ENCODE measurements at regions not wholly inside any gene's neighbourhood (a gene's known extent, or its start where the extent isn't known, plus 50 kb on each side); places are given as distances from the start of the nearest gene placed in this dataset.
"Not testable (repeated sequence)": the region's sequence is repeated elsewhere in the genome, so short reads cannot be mapped to it uniquely, and the experiment has no call there.

- TF ChIP-seq, protein P1, sequence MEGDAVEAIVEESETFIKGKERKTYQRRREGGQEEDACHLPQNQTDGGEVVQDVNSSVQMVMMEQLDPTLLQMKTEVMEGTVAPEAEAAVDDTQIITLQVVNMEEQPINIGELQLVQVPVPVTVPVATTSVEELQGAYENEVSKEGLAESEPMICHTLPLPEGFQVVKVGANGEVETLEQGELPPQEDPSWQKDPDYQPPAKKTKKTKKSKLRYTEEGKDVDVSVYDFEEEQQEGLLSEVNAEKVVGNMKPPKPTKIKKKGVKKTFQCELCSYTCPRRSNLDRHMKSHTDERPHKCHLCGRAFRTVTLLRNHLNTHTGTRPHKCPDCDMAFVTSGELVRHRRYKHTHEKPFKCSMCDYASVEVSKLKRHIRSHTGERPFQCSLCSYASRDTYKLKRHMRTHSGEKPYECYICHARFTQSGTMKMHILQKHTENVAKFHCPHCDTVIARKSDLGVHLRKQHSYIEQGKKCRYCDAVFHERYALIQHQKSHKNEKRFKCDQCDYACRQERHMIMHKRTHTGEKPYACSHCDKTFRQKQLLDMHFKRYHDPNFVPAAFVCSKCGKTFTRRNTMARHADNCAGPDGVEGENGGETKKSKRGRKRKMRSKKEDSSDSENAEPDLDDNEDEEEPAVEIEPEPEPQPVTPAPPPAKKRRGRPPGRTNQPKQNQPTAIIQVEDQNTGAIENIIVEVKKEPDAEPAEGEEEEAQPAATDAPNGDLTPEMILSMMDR (IDR thresholded peaks at IDR 0.05; ENCODE audit: extremely low read depth, low read depth, low read length) = no peak
- H2AFZ ChIP-seq (ENCODE audit: low read length) = no peak overlapping the region
- no peak overlapping the region for H3K27ac ChIP-seq (ENCODE audit: low read depth, low read length)
- no peaks in the 10 kb centered on the region for H3K9me3 ChIP-seq (ENCODE audit: low read depth, low read length)
- H4K20me1 ChIP-seq (ENCODE audit: insufficient read depth, low read length) = no peaks in the 10 kb centered on the region
- H3K36me3 ChIP-seq (ENCODE audit: insufficient read depth, low read length) = no peaks in the 10 kb centered on the region
- H3K79me2 ChIP-seq (ENCODE audit: insufficient read depth, low read length) = no peaks in the 10 kb centered on the region
- no peak overlapping the region for H3K4me2 ChIP-seq (ENCODE audit: insufficient read depth, low read length)
- DNase-seq (ENCODE audit: insufficient read length, low spot score, missing footprints) = no peak
- no peaks in the 10 kb centered on the region for H3K27me3 ChIP-seq (ENCODE audit: insufficient read depth, low read length)
- no peaks in the 10 kb centered on the region for H3K4me1 ChIP-seq (ENCODE audit: insufficient read depth, low read length)
- no peak overlapping the region for H3K4me3 ChIP-seq (ENCODE audit: insufficient read depth, low read length)
These were observed 122.7 kb upstream of the GCFC2 start for GRCh38 chr2:75833386-75833785.

- Histone ChIP-seq H3K4me2 (ENCODE audit: insufficient read depth, low read length) (no peak overlapping the region), H3K4me3 (ENCODE audit: insufficient read depth, low read length) (no peak overlapping the region), H4K20me1 (ENCODE audit: insufficient read depth, low read length) (no peaks in the 10 kb centered on the region), H3K27ac (ENCODE audit: low read depth, low read length) (no peak overlapping the region), H3K79me2 (ENCODE audit: insufficient read depth, low read length) (no peaks in the 10 kb centered on the region), H2AFZ (ENCODE audit: low read length) (no peak overlapping the region), H3K27me3 (ENCODE audit: insufficient read depth, low read length) (no peaks in the 10 kb centered on the region), H3K9me3 (ENCODE audit: low read depth, low read length) (no peaks in the 10 kb centered on the region), H3K36me3 (ENCODE audit: insufficient read depth, low read length) (no peaks in the 10 kb centered on the region), H3K4me1 (ENCODE audit: insufficient read depth, low read length) (no peaks in the 10 kb centered on the region)
- no peak for DNase-seq (ENCODE audit: insufficient read length, low spot score, missing footprints)
- TF ChIP-seq, protein P1 (IDR thresholded peaks at IDR 0.05; ENCODE audit: extremely low read depth, low read depth, low read length) = no peak
These were observed 118.1 kb upstream of the GCFC2 start for GRCh38 chr2:75828826-75829225.

GRCh38 chr2:75823515-75823914, 112.8 kb upstream of the GCFC2 start:
- not testable (repeated sequence) for H3K9me3 ChIP-seq (ENCODE audit: low read depth, low read length); H4K20me1 ChIP-seq (ENCODE audit: insufficient read depth, low read length); H2AFZ ChIP-seq (ENCODE audit: low read length); DNase-seq (ENCODE audit: insufficient read length, low spot score, missing footprints); H3K27ac ChIP-seq (ENCODE audit: low read depth, low read length); H3K27me3 ChIP-seq (ENCODE audit: insufficient read depth, low read length); H3K4me3 ChIP-seq (ENCODE audit: insufficient read depth, low read length); H3K4me2 ChIP-seq (ENCODE audit: insufficient read depth, low read length); H3K36me3 ChIP-seq (ENCODE audit: insufficient read depth, low read length); H3K79me2 ChIP-seq (ENCODE audit: insufficient read depth, low read length); H3K4me1 ChIP-seq (ENCODE audit: insufficient read depth, low read length)

DNA sequence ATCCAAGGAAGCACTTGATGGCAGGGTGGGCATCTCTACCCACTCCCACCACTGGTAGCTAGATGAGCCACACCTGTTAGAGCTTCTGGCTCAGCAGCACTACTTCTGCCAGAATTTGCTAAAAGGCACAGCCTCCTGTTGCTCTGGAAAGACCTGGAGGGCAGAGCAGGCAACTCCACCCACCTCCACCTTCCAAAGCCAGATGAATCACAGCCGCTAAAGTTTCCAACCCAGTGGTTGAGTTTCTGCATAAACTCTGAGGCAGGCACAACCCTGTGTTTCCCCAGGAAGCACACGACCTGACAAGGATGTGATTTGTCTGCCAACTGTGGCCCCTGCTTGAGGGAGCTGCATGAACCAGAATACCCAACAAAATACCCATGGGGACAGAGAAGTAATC, 111.6 kb upstream of the GCFC2 start:
- no peak overlapping the region for H3K4me2 ChIP-seq (ENCODE audit: insufficient read depth, low read length)
- peaks cover 2% of the 10 kb centered on the region for H3K9me3 ChIP-seq (ENCODE audit: low read depth, low read length)
- H3K79me2 ChIP-seq (ENCODE audit: insufficient read depth, low read length) = no peaks in the 10 kb centered on the region
- no peak overlapping the region for H3K27ac ChIP-seq (ENCODE audit: low read depth, low read length)
- no peak for DNase-seq (ENCODE audit: insufficient read length, low spot score, missing footprints)
- TF ChIP-seq, protein P1 (IDR thresholded peaks at IDR 0.05; ENCODE audit: extremely low read depth, low read depth, low read length) = no peak
- H3K4me3 ChIP-seq (ENCODE audit: insufficient read depth, low read length) = no peak overlapping the region
- H3K4me1 ChIP-seq (ENCODE audit: insufficient read depth, low read length) = no peaks in the 10 kb centered on the region
- no peaks in the 10 kb centered on the region for H4K20me1 ChIP-seq (ENCODE audit: insufficient read depth, low read length)
- no peak overlapping the region for H2AFZ ChIP-seq (ENCODE audit: low read length)
- H3K27me3 ChIP-seq (ENCODE audit: insufficient read depth, low read length) = no peaks in the 10 kb centered on the region
- H3K36me3 ChIP-seq (ENCODE audit: insufficient read depth, low read length) = no peaks in the 10 kb centered on the region
